ENCODE measurements at regions not wholly inside any gene's neighbourhood (a gene's known extent, or its start where the extent isn't known, plus 50 kb on each side); places are given as distances from the start of the nearest gene placed in this dataset.

DNA sequence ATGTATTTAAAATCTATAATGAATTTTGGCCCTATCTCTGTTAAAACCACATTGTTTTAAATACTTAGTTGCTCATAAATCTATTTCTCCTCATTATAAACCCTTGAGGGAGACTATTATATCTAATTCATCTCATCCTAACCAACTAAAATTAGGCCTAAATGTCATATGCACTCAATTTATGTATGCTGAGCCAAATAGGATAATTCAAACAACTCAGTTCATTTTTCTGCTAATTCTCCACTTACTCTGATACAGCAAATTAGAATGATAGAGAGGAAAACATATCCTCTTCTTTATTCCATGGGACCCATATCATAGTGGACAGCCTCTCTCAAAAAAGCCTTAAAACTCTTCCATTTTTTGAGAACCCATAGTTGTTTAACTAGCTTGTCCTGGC lies 80.3 kb upstream of the TET2 start (continued):
- TF ChIP-seq, protein P1, sequence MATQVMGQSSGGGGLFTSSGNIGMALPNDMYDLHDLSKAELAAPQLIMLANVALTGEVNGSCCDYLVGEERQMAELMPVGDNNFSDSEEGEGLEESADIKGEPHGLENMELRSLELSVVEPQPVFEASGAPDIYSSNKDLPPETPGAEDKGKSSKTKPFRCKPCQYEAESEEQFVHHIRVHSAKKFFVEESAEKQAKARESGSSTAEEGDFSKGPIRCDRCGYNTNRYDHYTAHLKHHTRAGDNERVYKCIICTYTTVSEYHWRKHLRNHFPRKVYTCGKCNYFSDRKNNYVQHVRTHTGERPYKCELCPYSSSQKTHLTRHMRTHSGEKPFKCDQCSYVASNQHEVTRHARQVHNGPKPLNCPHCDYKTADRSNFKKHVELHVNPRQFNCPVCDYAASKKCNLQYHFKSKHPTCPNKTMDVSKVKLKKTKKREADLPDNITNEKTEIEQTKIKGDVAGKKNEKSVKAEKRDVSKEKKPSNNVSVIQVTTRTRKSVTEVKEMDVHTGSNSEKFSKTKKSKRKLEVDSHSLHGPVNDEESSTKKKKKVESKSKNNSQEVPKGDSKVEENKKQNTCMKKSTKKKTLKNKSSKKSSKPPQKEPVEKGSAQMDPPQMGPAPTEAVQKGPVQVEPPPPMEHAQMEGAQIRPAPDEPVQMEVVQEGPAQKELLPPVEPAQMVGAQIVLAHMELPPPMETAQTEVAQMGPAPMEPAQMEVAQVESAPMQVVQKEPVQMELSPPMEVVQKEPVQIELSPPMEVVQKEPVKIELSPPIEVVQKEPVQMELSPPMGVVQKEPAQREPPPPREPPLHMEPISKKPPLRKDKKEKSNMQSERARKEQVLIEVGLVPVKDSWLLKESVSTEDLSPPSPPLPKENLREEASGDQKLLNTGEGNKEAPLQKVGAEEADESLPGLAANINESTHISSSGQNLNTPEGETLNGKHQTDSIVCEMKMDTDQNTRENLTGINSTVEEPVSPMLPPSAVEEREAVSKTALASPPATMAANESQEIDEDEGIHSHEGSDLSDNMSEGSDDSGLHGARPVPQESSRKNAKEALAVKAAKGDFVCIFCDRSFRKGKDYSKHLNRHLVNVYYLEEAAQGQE (IDR thresholded peaks at IDR 0.05; ENCODE audit: unreplicated experiment), result no peak
- no peak for TF ChIP-seq ZNF331 (CRISPR knock-in tag; IDR thresholded peaks at IDR 0.05; ENCODE audit: low read depth)
- no peak for TF ChIP-seq CREB1 (CRISPR knock-in tag; IDR thresholded peaks at IDR 0.05; ENCODE audit: low read depth)
- no peak for TF ChIP-seq JUNB (IDR thresholded peaks at IDR 0.05; ENCODE audit: unreplicated experiment)

DNA sequence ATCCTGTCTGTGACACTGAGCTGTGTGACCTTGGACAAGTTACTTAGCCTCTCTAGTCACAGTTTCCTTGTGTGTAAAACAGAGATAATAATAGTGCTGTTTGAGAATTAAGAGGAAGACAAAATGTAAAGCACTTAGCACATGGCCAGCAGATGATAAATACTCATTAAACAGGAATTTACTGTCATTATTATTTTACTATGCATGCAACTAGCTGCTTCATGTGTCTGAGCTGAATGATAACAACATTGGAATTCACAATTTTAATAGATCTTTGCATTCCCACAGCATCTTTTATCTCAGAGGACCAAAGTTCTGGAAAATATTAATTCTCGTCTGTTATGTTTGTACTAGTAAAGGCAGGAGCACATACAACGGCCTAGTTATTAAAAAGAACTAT lies 79.2 kb upstream of the TET2 start:
- no peaks in the 10 kb centered on the region for H3K27me3 ChIP-seq (ENCODE audit: insufficient read depth)
- H2AFZ ChIP-seq, result no peak overlapping the region
- no peaks in the 10 kb centered on the region for H3K9me2 ChIP-seq (ENCODE audit: insufficient read depth)
- H3K27me3 Mint-ChIP-seq (ENCODE audit: insufficient read depth, low read depth, poor library complexity), result no peaks in the 10 kb centered on the region
- H3K36me3 ChIP-seq (ENCODE audit: insufficient read depth), result no peaks in the 10 kb centered on the region
- no peak overlapping the region for H3K4me3 Mint-ChIP-seq
- H3K4me1 Mint-ChIP-seq, result no peaks in the 10 kb centered on the region
- no peaks in the 10 kb centered on the region for H3K9me3 Mint-ChIP-seq
- no peak overlapping the region for H3K4me2 ChIP-seq
- no peak for DNase-seq (ENCODE audit: low spot score)
- no peaks in the 10 kb centered on the region for H3K79me2 ChIP-seq (replicated peaks; ENCODE audit: insufficient read depth)
- H3K27ac ChIP-seq (ENCODE audit: low read depth), result no peak overlapping the region
- H3F3A ChIP-seq (replicated peaks; ENCODE audit: low read depth), result no peaks in the 10 kb centered on the region
- no peaks in the 10 kb centered on the region for H4K20me1 ChIP-seq (replicated peaks; ENCODE audit: insufficient read depth)
- ATAC-seq, result no peak
- no peaks in the 10 kb centered on the region for H3K36me3 Mint-ChIP-seq (ENCODE audit: low read depth)
- no peaks in the 10 kb centered on the region for H3K4me1 ChIP-seq (ENCODE audit: insufficient read depth)
- H3K4me3 ChIP-seq, result no peak overlapping the region
- no peak overlapping the region for H3K27ac Mint-ChIP-seq
- TF ChIP-seq ZNF331 (CRISPR knock-in tag; IDR thresholded peaks at IDR 0.05; ENCODE audit: low read depth) (no peak), ZNF114 (CRISPR knock-in tag; IDR thresholded peaks at IDR 0.05) (no peak), NANOG (IDR thresholded peaks at IDR 0.05; ENCODE audit: borderline replicate concordance) (no peak), EZH2 (IDR thresholded peaks at IDR 0.05; ENCODE audit: low read depth, unreplicated experiment) (no peak), JUNB (IDR thresholded peaks at IDR 0.05; ENCODE audit: unreplicated experiment) (no peak), POLR2AphosphoS5 (IDR thresholded peaks at IDR 0.05; ENCODE audit: low read depth) (no peak)
- TF ChIP-seq, protein P2, sequence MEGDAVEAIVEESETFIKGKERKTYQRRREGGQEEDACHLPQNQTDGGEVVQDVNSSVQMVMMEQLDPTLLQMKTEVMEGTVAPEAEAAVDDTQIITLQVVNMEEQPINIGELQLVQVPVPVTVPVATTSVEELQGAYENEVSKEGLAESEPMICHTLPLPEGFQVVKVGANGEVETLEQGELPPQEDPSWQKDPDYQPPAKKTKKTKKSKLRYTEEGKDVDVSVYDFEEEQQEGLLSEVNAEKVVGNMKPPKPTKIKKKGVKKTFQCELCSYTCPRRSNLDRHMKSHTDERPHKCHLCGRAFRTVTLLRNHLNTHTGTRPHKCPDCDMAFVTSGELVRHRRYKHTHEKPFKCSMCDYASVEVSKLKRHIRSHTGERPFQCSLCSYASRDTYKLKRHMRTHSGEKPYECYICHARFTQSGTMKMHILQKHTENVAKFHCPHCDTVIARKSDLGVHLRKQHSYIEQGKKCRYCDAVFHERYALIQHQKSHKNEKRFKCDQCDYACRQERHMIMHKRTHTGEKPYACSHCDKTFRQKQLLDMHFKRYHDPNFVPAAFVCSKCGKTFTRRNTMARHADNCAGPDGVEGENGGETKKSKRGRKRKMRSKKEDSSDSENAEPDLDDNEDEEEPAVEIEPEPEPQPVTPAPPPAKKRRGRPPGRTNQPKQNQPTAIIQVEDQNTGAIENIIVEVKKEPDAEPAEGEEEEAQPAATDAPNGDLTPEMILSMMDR (conservative IDR thresholded peaks at IDR 0.05; ENCODE audit: low read depth in 2 of 2), result no peak
- TF ChIP-seq, protein P3, sequence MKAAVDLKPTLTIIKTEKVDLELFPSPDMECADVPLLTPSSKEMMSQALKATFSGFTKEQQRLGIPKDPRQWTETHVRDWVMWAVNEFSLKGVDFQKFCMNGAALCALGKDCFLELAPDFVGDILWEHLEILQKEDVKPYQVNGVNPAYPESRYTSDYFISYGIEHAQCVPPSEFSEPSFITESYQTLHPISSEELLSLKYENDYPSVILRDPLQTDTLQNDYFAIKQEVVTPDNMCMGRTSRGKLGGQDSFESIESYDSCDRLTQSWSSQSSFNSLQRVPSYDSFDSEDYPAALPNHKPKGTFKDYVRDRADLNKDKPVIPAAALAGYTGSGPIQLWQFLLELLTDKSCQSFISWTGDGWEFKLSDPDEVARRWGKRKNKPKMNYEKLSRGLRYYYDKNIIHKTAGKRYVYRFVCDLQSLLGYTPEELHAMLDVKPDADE (IDR thresholded peaks at IDR 0.05), result no peak
- TF ChIP-seq, protein P4, sequence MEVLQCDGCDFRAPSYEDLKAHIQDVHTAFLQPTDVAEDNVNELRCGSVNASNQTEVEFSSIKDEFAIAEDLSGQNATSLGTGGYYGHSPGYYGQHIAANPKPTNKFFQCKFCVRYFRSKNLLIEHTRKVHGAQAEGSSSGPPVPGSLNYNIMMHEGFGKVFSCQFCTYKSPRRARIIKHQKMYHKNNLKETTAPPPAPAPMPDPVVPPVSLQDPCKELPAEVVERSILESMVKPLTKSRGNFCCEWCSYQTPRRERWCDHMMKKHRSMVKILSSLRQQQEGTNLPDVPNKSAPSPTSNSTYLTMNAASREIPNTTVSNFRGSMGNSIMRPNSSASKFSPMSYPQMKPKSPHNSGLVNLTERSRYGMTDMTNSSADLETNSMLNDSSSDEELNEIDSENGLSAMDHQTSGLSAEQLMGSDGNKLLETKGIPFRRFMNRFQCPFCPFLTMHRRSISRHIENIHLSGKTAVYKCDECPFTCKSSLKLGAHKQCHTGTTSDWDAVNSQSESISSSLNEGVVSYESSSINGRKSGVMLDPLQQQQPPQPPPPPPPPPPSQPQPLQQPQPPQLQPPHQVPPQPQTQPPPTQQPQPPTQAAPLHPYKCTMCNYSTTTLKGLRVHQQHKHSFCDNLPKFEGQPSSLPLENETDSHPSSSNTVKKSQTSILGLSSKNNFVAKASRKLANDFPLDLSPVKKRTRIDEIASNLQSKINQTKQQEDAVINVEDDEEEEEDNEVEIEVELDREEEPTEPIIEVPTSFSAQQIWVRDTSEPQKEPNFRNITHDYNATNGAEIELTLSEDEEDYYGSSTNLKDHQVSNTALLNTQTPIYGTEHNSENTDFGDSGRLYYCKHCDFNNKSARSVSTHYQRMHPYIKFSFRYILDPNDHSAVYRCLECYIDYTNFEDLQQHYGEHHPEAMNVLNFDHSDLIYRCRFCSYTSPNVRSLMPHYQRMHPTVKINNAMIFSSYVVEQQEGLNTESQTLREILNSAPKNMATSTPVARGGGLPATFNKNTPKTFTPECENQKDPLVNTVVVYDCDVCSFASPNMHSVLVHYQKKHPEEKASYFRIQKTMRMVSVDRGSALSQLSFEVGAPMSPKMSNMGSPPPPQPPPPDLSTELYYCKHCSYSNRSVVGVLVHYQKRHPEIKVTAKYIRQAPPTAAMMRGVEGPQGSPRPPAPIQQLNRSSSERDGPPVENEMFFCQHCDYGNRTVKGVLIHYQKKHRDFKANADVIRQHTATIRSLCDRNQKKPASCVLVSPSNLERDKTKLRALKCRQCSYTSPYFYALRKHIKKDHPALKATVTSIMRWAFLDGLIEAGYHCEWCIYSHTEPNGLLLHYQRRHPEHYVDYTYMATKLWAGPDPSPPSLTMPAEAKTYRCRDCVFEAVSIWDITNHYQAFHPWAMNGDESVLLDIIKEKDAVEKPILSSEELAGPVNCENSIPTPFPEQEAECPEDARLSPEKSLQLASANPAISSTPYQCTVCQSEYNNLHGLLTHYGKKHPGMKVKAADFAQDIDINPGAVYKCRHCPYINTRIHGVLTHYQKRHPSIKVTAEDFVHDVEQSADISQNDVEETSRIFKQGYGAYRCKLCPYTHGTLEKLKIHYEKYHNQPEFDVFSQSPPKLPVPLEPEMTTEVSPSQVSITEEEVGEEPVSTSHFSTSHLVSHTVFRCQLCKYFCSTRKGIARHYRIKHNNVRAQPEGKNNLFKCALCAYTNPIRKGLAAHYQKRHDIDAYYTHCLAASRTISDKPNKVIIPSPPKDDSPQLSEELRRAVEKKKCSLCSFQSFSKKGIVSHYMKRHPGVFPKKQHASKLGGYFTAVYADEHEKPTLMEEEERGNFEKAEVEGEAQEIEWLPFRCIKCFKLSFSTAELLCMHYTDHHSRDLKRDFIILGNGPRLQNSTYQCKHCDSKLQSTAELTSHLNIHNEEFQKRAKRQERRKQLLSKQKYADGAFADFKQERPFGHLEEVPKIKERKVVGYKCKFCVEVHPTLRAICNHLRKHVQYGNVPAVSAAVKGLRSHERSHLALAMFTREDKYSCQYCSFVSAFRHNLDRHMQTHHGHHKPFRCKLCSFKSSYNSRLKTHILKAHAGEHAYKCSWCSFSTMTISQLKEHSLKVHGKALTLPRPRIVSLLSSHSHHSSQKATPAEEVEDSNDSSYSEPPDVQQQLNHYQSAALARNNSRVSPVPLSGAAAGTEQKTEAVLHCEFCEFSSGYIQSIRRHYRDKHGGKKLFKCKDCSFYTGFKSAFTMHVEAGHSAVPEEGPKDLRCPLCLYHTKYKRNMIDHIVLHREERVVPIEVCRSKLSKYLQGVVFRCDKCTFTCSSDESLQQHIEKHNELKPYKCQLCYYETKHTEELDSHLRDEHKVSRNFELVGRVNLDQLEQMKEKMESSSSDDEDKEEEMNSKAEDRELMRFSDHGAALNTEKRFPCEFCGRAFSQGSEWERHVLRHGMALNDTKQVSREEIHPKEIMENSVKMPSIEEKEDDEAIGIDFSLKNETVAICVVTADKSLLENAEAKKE (CRISPR knock-in tag; IDR thresholded peaks at IDR 0.05), result no peak
